ENCODE measurements at regions not wholly inside any gene's neighbourhood (a gene's known extent, or its start where the extent isn't known, plus 50 kb on each side); places are given as distances from the start of the nearest gene placed in this dataset.
A peak's percentile ranks its signal among the peaks of the same experiment; 100 is the strongest.

DNA sequence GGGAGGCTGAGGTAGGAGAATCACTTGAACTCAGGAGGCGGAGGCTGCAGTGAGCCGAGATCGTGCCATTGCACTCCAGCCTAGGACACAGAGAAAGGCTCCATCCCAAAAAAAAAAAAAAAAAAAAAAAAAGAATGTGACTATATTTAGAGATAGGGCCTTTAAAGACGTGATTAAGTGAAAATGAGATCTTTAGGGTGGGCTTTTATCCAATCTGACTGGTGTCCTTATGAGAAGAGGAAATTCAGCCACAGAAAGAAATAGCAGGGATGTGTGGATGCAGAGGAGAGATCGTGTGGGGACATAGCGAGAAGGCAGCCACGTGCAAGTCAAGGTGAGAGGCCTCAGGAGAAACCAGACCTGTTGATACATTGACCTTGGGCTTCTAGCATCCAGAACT is 69.9 kb upstream of the ACSL3 start:
- no peak overlapping the region for H3K9ac ChIP-seq (ENCODE audit: insufficient read length, low read depth)
- H3K4me3 ChIP-seq (ENCODE audit: insufficient read length, low read depth): no peak overlapping the region
- peaks cover 3% of the 10 kb centered on the region for H3K4me1 ChIP-seq (ENCODE audit: insufficient read depth, insufficient read length)
- H3K9me3 ChIP-seq (ENCODE audit: insufficient read depth, low read length): no peaks in the 10 kb centered on the region
- no peak for DNase-seq (ENCODE audit: low read depth, low spot score)
- no peaks in the 10 kb centered on the region for H3K36me3 ChIP-seq (ENCODE audit: insufficient read depth, insufficient read length, low read length)
- no peak for TF ChIP-seq YY1 (IDR thresholded peaks at IDR 0.05; ENCODE audit: insufficient read depth, insufficient read length)
- no peak for TF ChIP-seq SUZ12 (IDR thresholded peaks at IDR 0.05; ENCODE audit: extremely low read depth, insufficient read depth, insufficient read length)
- TF ChIP-seq ZNF274 (IDR thresholded peaks at IDR 0.05; ENCODE audit: low read depth, low read length): no peak
- peaks cover 4% of the 10 kb centered on the region for H3K27me3 ChIP-seq (ENCODE audit: insufficient read depth, insufficient read length)

DNA sequence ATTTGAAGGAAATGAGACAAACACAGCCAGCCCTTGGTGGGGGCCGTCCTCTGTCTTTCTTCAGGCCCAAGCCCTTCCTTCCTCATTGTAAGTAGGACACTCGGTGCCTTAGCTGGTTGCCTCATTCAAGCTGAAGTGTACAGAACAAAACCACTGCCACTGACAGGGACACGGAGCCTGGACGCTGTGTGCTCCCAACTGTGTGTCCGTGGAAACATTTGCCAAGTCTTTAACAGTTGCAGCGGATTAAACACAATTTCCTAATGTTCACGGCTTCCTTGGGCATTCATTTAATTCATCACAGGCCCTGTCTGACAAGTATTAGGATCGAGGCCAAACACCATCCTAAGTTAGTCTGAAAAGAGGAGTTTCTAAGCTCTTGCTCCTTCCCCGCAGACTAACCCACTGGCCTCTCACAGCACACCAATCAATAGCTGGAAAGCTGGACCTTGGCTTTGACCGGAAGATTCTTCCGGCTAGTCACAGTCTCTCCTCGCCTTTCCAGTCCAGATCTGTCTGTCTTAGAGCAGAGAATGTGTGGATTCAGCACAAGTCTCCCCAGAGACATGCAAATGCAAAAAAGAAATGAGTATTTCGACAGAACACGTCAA is 68.7 kb upstream of the ACSL3 start:
- DNase-seq (ENCODE audit: low read depth, low spot score): no peak
- no peaks in the 10 kb centered on the region for H3K36me3 ChIP-seq (ENCODE audit: insufficient read depth, insufficient read length, low read length)
- H3K4me1 ChIP-seq (ENCODE audit: insufficient read depth, insufficient read length): peaks cover 4% of the 10 kb centered on the region
- H3K9me3 ChIP-seq (ENCODE audit: insufficient read depth, low read length): no peaks in the 10 kb centered on the region
- H3K9ac ChIP-seq (ENCODE audit: insufficient read length, low read depth): no peak overlapping the region
- peaks cover 11% of the 10 kb centered on the region for H3K27me3 ChIP-seq (ENCODE audit: insufficient read depth, insufficient read length)
- TF ChIP-seq ZNF274 (IDR thresholded peaks at IDR 0.05; ENCODE audit: low read depth, low read length) (no peak), YY1 (IDR thresholded peaks at IDR 0.05; ENCODE audit: insufficient read depth, insufficient read length) (no peak), SUZ12 (IDR thresholded peaks at IDR 0.05; ENCODE audit: extremely low read depth, insufficient read depth, insufficient read length) (no peak)
- no peak overlapping the region for H3K4me3 ChIP-seq (ENCODE audit: insufficient read length, low read depth)

DNA sequence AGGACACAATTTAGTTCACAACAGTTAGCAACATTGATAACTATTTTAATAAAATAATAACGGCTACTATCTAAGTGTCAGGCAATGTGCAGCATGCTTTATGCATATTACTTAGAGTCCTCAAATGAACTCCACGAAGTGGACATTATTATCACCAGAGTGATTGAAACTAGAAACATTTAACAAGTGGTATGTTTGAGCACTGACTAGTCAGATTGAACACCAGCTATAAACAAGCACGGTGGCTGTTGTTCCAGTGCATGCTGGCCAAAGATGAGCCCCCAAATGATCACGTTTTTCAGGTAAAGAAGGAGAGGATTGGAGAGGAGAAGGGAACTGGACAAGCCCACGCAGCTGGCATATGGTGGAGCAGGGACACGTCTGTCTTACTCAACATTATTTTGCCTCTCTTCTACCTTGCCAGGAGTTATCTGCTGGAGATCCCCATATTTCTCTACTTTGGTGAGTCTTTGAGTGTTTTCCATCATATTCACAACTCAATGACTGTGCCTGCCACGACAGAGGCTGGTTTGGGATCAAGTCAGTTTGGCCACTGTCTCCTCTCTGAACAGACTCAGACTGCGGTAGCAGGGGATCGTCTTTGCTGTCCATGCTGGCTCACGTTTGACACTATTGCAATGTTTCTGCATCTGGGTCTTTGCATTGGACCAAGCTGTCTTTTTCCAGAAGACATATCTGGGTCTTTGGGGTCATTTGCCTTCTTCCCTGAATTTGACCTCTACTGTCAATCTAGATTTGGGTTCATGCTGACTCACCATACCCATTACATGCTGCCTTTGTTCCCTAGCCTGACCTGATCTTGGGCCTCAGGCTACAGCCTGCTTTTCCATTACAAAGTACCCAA is 66.0 kb upstream of the ACSL3 start:
- no peaks in the 10 kb centered on the region for H3K36me3 ChIP-seq (ENCODE audit: insufficient read depth, insufficient read length, low read length)
- no peak overlapping the region for H3K9ac ChIP-seq (ENCODE audit: insufficient read length, low read depth)
- no peaks in the 10 kb centered on the region for H3K9me3 ChIP-seq (ENCODE audit: insufficient read depth, low read length)

GRCh38 chr2:222795450-222796357 is 65.1 kb upstream of the ACSL3 start:
- DNase-seq (ENCODE audit: low read depth, low spot score): no peak
- Histone ChIP-seq H3K9me3 (ENCODE audit: insufficient read depth, low read length) (no peaks in the 10 kb centered on the region), H3K4me3 (ENCODE audit: insufficient read length, low read depth) (no peak overlapping the region), H3K4me1 (ENCODE audit: insufficient read depth, insufficient read length) (peaks cover 4% of the 10 kb centered on the region), H3K27me3 (ENCODE audit: insufficient read depth, insufficient read length) (peaks cover 11% of the 10 kb centered on the region), H3K36me3 (ENCODE audit: insufficient read depth, insufficient read length, low read length) (no peaks in the 10 kb centered on the region), H3K9ac (ENCODE audit: insufficient read length, low read depth) (no peak overlapping the region)
- TF ChIP-seq YY1 (IDR thresholded peaks at IDR 0.05; ENCODE audit: insufficient read depth, insufficient read length) (no peak), SUZ12 (IDR thresholded peaks at IDR 0.05; ENCODE audit: extremely low read depth, insufficient read depth, insufficient read length) (no peak), ZNF274 (IDR thresholded peaks at IDR 0.05; ENCODE audit: low read depth, low read length) (no peak)

More for the DNA sequence above, 66.0 kb upstream of the ACSL3 start:
- peaks cover 11% of the 10 kb centered on the region for H3K27me3 ChIP-seq (ENCODE audit: insufficient read depth, insufficient read length)
- no peak for TF ChIP-seq YY1 (IDR thresholded peaks at IDR 0.05; ENCODE audit: insufficient read depth, insufficient read length)
- no peak for TF ChIP-seq SUZ12 (IDR thresholded peaks at IDR 0.05; ENCODE audit: extremely low read depth, insufficient read depth, insufficient read length)
- TF ChIP-seq ZNF274 (IDR thresholded peaks at IDR 0.05; ENCODE audit: low read depth, low read length): no peak
- H3K4me3 ChIP-seq (ENCODE audit: insufficient read length, low read depth): no peak overlapping the region
- peaks cover 4% of the 10 kb centered on the region for H3K4me1 ChIP-seq (ENCODE audit: insufficient read depth, insufficient read length)
- peak; percentile 92 for DNase-seq (ENCODE audit: low read depth, low spot score)

DNA sequence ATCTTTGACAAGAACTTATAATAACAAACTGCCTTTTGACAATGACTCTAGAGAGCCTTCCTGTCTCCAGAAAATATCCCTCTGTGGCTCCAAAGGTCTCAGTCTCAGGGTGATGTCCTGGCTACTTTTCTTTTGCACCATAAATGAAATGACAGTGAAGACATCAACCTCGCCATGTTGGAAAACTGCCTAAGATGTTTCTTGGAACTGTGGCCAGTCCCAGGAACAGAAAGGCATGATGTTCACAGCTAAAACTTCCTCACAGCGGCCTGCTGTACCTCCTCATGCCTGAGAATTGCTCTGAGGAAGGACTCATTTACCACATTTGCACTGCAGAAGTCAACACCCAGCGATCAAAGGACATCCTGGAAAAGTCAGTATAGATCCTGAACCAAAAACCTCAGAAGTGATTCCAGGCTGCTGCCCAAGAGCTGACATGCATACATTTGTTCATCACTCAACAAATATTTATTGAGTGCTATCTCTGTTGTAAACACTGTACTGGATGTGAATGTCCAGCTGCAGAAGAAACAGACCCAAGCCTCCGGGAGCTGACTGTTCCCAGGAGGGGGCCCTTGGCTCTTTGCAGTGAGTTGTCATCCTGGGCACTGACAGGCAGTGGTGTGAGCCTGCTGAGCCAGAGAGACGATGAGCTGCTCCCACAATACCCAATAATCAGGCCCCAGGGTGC is 64.3 kb upstream of the ACSL3 start:
- Histone ChIP-seq H3K4me1 (ENCODE audit: insufficient read depth, insufficient read length) (peaks cover 4% of the 10 kb centered on the region), H3K9me3 (ENCODE audit: insufficient read depth, low read length) (no peaks in the 10 kb centered on the region), H3K36me3 (ENCODE audit: insufficient read depth, insufficient read length, low read length) (no peaks in the 10 kb centered on the region), H3K9ac (ENCODE audit: insufficient read length, low read depth) (no peak overlapping the region), H3K27me3 (ENCODE audit: insufficient read depth, insufficient read length) (peaks cover 11% of the 10 kb centered on the region), H3K4me3 (ENCODE audit: insufficient read length, low read depth) (no peak overlapping the region)
- TF ChIP-seq SUZ12 (IDR thresholded peaks at IDR 0.05; ENCODE audit: extremely low read depth, insufficient read depth, insufficient read length) (no peak), ZNF274 (IDR thresholded peaks at IDR 0.05; ENCODE audit: low read depth, low read length) (no peak), YY1 (IDR thresholded peaks at IDR 0.05; ENCODE audit: insufficient read depth, insufficient read length) (no peak)
- DNase-seq (ENCODE audit: low read depth, low spot score): no peak

DNA sequence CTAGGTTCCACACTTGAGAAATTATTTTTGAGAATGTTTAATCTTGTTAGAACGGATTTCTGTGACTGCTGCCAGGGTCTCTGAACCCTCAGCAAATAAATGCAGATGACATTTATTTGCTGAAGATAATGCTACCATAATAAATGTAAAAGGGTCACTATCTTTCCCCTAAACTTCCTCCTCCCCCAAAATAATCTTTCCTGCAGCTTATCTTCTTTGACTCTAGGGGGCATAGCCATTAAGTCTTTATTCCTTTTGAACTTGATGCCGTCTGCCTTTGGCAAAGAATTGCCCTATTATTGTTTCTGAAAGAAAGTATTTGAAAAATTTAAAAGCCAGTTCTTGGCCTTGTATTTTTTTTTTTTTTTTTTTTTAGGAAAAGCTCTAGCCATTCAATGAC is 63.6 kb upstream of the ACSL3 start:
- no peak for DNase-seq (ENCODE audit: low read depth, low spot score)
- TF ChIP-seq YY1 (IDR thresholded peaks at IDR 0.05; ENCODE audit: insufficient read depth, insufficient read length) (no peak), SUZ12 (IDR thresholded peaks at IDR 0.05; ENCODE audit: extremely low read depth, insufficient read depth, insufficient read length) (no peak), ZNF274 (IDR thresholded peaks at IDR 0.05; ENCODE audit: low read depth, low read length) (no peak)
- Histone ChIP-seq H3K4me3 (ENCODE audit: insufficient read length, low read depth) (no peak overlapping the region), H3K27me3 (ENCODE audit: insufficient read depth, insufficient read length) (peaks cover 11% of the 10 kb centered on the region), H3K36me3 (ENCODE audit: insufficient read depth, insufficient read length, low read length) (no peaks in the 10 kb centered on the region), H3K9ac (ENCODE audit: insufficient read length, low read depth) (no peak overlapping the region), H3K9me3 (ENCODE audit: insufficient read depth, low read length) (no peaks in the 10 kb centered on the region), H3K4me1 (ENCODE audit: insufficient read depth, insufficient read length) (peaks cover 4% of the 10 kb centered on the region)
